HCT116 (cell line): ENCODE measurements at regions not wholly inside any gene's neighbourhood (a gene's known extent, or its start where the extent isn't known, plus 50 kb on each side); places are given as distances from the start of the nearest gene placed in this dataset.

Experiments
- ATAC-seq: fragments of 200-7000 bp; cut with Tn5 transposase; 2 replicates; pipeline ENCODE4 v1.9.1; 2020; ENCODE audit warnings: mild to moderate bottlenecking, moderate library complexity
- BruUV-seq: library from RNA; stranded (reverse); fragments of 400-500 nt; replicated peaks from 2 replicates; lab custom pipeline; 2021; lab: Mats Ljungman, UMichigan
- CTCF ChIA-PET: fragments of 300-600 bp; sonication (Branson Sonifier 250); formaldehyde crosslinking; loops from one replicate; lab custom pipeline; 2021; ENCODE audit warnings: antibody characterized with exemption; lab: Charles Lee
- POLR2A ChIA-PET: fragments of 300-600, 350-600 bp; sonication (Branson Sonifier 250); formaldehyde crosslinking; loops from one replicate; lab custom pipeline; 2021; ENCODE audit warnings: antibody characterized with exemption; lab: Charles Lee
- RAD21 ChIA-PET, 2 experiments: fragments of 300-600 bp; sonication (Branson Sonifier 250); formaldehyde crosslinking; loops; one replicate each; lab custom pipeline; 2023; ENCODE audit warnings: low total read pairs in 2 of 2; ENCODE audit not compliant: uncharacterized antibody in 2 of 2, unreplicated experiment in 2 of 2, low non-redundant PET in 1 of 2; lab: Charles Lee
- DNase-seq: peaks from one replicate; pipeline ENCODE4 v3.0.0-alpha.2; 2010; ENCODE audit warnings: low read depth, low spot score
- H2AFZ ChIP-seq: fragments of 200-600 bp; shearing (Covaris generic), sonication (generic); 2 replicates; pipeline ENCODE4 v1.6.1; 2017; ENCODE audit warnings: low read depth, mixed run types, mixed read lengths, antibody characterized with exemption, low read length; ENCODE audit not compliant: poor library complexity, severe bottlenecking
- H3K27ac ChIP-seq: 2 replicates; pipeline ENCODE4 v1.5.1; 2012; ENCODE audit warnings: low read depth, low read length
- H3K27me3 ChIP-seq: fragments of 200-600 bp; sonication (generic); 2 replicates; pipeline ENCODE4 v1.6.1; 2016; ENCODE audit warnings: mixed run types, low read length, mixed read lengths; ENCODE audit not compliant: insufficient read depth
- H3K36me3 ChIP-seq, 2 experiments: fragments of 200-500 bp in 1 of 2; fragments of 200-600 bp in 1 of 2; sonication (Bioruptor generic) in 1 of 2; sonication (generic) in 1 of 2; 2 replicates each; pipeline versions ENCODE4 v1.5.1 to v1.6.1; 2014 to 2016; ENCODE audit warnings: low read length in 2 of 2, inconsistent platforms in 1 of 2, mixed read lengths in 1 of 2, mixed run types in 1 of 2; ENCODE audit not compliant: insufficient read depth in 2 of 2, control insufficient read depth in 1 of 2
- H3K4me1 ChIP-seq, 2 experiments: fragments of 200-600 bp in 1 of 2; sonication (generic) in 1 of 2; 2 replicates each; pipeline versions ENCODE4 v1.5.1 to v1.6.1; 2012 to 2017; ENCODE audit warnings: low read length in 2 of 2, inconsistent platforms in 1 of 2, mild to moderate bottlenecking in 1 of 2, mixed read lengths in 1 of 2, mixed run types in 1 of 2, moderate library complexity in 1 of 2; ENCODE audit not compliant: insufficient read depth in 2 of 2, control insufficient read depth in 1 of 2
- H3K4me2 ChIP-seq: fragments of 200-600 bp; sonication (generic); 2 replicates; pipeline ENCODE4 v1.6.1; 2017; ENCODE audit warnings: mixed run types, low read length, mixed read lengths
- H3K4me3 ChIP-seq, 2 experiments: fragments of 200-600 bp in 1 of 2; sonication (generic) in 1 of 2; replicated peaks in 1 of 2; 2 replicates each; pipeline ENCODE4 v1.5.1; 2011 to 2016; ENCODE audit warnings: low read length in 2 of 2, control low read depth in 1 of 2, low read depth in 1 of 2, mild to moderate bottlenecking in 1 of 2, mixed read lengths in 1 of 2, mixed run types in 1 of 2
- H3K79me2 ChIP-seq: fragments of 200-600 bp; sonication (generic); 2 replicates; pipeline ENCODE4 v1.6.1; 2017; ENCODE audit warnings: mild to moderate bottlenecking, mixed run types, low read length, moderate library complexity, mixed read lengths; ENCODE audit not compliant: insufficient read depth
- H3K9ac ChIP-seq: fragments of 200-600 bp; sonication (generic); 2 replicates; pipeline ENCODE4 v1.6.1; 2016; ENCODE audit warnings: low read length, mixed read lengths
- H3K9me2 ChIP-seq: fragments of 200-600 bp; sonication (generic), shearing (Covaris generic); 2 replicates; pipeline ENCODE4 v1.6.1; 2017; ENCODE audit warnings: mixed run types, mild to moderate bottlenecking, moderate library complexity; ENCODE audit not compliant: insufficient read depth
- H3K9me3 ChIP-seq, 2 experiments: fragments of 200-500 bp in 1 of 2; fragments of 200-600 bp in 1 of 2; sonication (Bioruptor generic) in 1 of 2; sonication (generic) in 1 of 2; 2 replicates each; pipeline ENCODE4 v1.6.1; 2014 to 2017; ENCODE audit warnings: low read length in 2 of 2, mixed read lengths in 2 of 2, inconsistent platforms in 1 of 2, low read depth in 1 of 2, mild to moderate bottlenecking in 1 of 2, mixed run types in 1 of 2, moderate library complexity in 1 of 2; ENCODE audit not compliant: control insufficient read depth in 1 of 2, insufficient read depth in 1 of 2
- H4K20me1 ChIP-seq: fragments of 200-600 bp; sonication (generic), shearing (Covaris generic); 2 replicates; pipeline ENCODE4 v1.6.1; 2017; ENCODE audit warnings: mixed run types, mild to moderate bottlenecking, moderate library complexity; ENCODE audit not compliant: insufficient read depth
- CBX3 ChIP-seq: IDR thresholded peaks from 2 replicates; pipeline ENCODE4 v1.6.1; 2012; ENCODE audit warnings: low read depth
- CEBPB ChIP-seq: IDR thresholded peaks from 2 replicates; pipeline ENCODE4 v1.6.1; 2012; ENCODE audit warnings: low read depth
- EZH2 ChIP-seq: fragments of 200-600 bp; sonication (generic); IDR thresholded peaks from 2 replicates; pipeline ENCODE4 v1.6.1; 2017; ENCODE audit warnings: antibody characterized with exemption, mixed run types
- EZH2phosphoT487 ChIP-seq: fragments of 200-600 bp; IDR thresholded peaks from 2 replicates; pipeline ENCODE4 v1.6.1; 2018; ENCODE audit warnings: antibody characterized with exemption, borderline replicate concordance
- POLR2AphosphoS5 ChIP-seq: IDR thresholded peaks from 2 replicates; pipeline ENCODE4 v1.6.1; 2011; ENCODE audit warnings: mild to moderate bottlenecking, low read depth, low read length, moderate library complexity
- RAD21 ChIP-seq: IDR thresholded peaks from 2 replicates; pipeline ENCODE4 v1.6.1; 2012; ENCODE audit warnings: low read depth, mild to moderate bottlenecking
- SIN3A ChIP-seq: IDR thresholded peaks from 2 replicates; pipeline ENCODE4 v1.6.1; 2012; ENCODE audit warnings: low read depth
- SP1 ChIP-seq: IDR thresholded peaks from 2 replicates; pipeline ENCODE4 v1.6.1; 2012; ENCODE audit warnings: low read depth
- SRF ChIP-seq: IDR thresholded peaks from 2 replicates; pipeline ENCODE4 v1.6.1; 2012; ENCODE audit warnings: low read depth
- TCF7L2 ChIP-seq: IDR thresholded peaks from 2 replicates; pipeline ENCODE4 v1.7.0; 2011; ENCODE audit warnings: borderline replicate concordance, inconsistent platforms; ENCODE audit not compliant: insufficient read depth, insufficient read length; ENCODE audit errors: extremely low read depth
- YY1 ChIP-seq: IDR thresholded peaks from 2 replicates; pipeline ENCODE4 v1.6.1; 2011; ENCODE audit warnings: low read length, low read depth, moderate library complexity, mild to moderate bottlenecking; ENCODE audit not compliant: insufficient replicate concordance; ENCODE audit errors: extremely low read depth
- ZBTB33 ChIP-seq: IDR thresholded peaks from 2 replicates; pipeline ENCODE4 v1.6.1; 2011; ENCODE audit warnings: mild to moderate bottlenecking, low read length, moderate library complexity; ENCODE audit not compliant: insufficient replicate concordance; ENCODE audit errors: extremely low read depth
- ZNF274 ChIP-seq: fragments of 200-500 bp; sonication (Bioruptor generic); IDR thresholded peaks from 2 replicates; pipeline ENCODE4 v1.6.1; 2014; ENCODE audit warnings: mild to moderate bottlenecking, low read depth, low read length, inconsistent platforms
- intact Hi-C: fragments of 100-400 bp; cut with micrococcal nuclease; formaldehyde crosslinking; loops from 2 replicates; pipeline ENCODE4 v1.10.0; 2022

- no peaks in the 10 kb centered on the region for H3K9me3 ChIP-seq
- ChIA-PET RAD21 (no interaction called here), CTCF (no interaction called here), POLR2A (no interaction called here)
- TF ChIP-seq CBX3 (no peak), SIN3A (no peak), EZH2 (no peak), RAD21 (no peak), TCF7L2 (no peak), CEBPB (no peak), POLR2AphosphoS5 (no peak), YY1 (no peak), ZBTB33 (no peak), SP1 (no peak), SRF (no peak), EZH2phosphoT487 (no peak), ZNF274 (no peak)
- peaks cover 4% of the 10 kb centered on the region; the same call in 1 of the 2 replicates for H3K27me3 ChIP-seq
- no peak overlapping the region for H3K4me3 ChIP-seq
- intact Hi-C loops, result no loop called here
- H2AFZ ChIP-seq, result no peak overlapping the region
- no peak overlapping the region for H3K4me2 ChIP-seq
- ATAC-seq (no peak), DNase-seq (no peak)
- no peaks in the 10 kb centered on the region for H3K36me3 ChIP-seq
- BruUV-seq, result no TSS peak
- H4K20me1 ChIP-seq, result no peaks in the 10 kb centered on the region
- no peak overlapping the region for H3K27ac ChIP-seq
- no peak overlapping the region for H3K9ac ChIP-seq
- H3K79me2 ChIP-seq, result no peaks in the 10 kb centered on the region
- no peaks in the 10 kb centered on the region for H3K9me2 ChIP-seq
- H3K4me1 ChIP-seq, result peaks cover 0 to 8% of the 10 kb centered on the region in 2 experiments; a peak in 1 of 4 replicates
Measured at GRCh38 chr3:135889443-135889842, 76.1 kb upstream of the PPP2R3A start.
